HG02973 (cell line): ENCODE measurements at regions not wholly inside any gene's neighbourhood (a gene's known extent, or its start where the extent isn't known, plus 50 kb on each side); places are given as distances from the start of the nearest gene placed in this dataset.

Experiments used
- ATAC-seq: cut with Tn5 transposase; IDR thresholded peaks from one replicate; pipeline ENCODE4 v1.9.1; 2021; ENCODE audit warnings: moderate library complexity; ENCODE audit not compliant: unreplicated experiment

DNA sequence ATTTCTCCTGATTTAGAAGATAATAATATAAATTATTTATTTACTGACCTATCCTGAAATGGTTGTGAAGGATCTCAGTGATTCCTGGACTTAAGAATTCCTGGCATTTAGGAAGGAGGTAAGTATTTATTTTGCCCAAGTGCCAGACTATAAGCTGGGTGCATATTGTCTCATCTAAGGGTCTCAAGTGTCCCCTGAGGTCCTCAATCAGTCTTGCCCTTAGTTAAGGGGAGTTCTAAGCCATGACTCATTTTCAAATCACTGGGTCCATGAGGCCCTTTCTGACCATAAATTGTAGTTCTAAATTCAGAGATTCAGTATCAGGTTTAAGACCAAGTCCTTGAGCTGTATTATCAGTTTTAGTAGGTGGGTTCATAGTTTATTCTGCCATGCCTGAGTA, 251.6 kb upstream of the MEOX2 start:
- no peak for ATAC-seq

GRCh38 chr7:15937571-15937970, 251.1 kb upstream of the MEOX2 start:
- no peak for ATAC-seq

- no peak for ATAC-seq
Measured at GRCh38 chr7:15936991-15937390, 250.5 kb upstream of the MEOX2 start.

- ATAC-seq = no peak
Measured at GRCh38 chr7:15932318-15932717, 245.8 kb upstream of the MEOX2 start.

DNA sequence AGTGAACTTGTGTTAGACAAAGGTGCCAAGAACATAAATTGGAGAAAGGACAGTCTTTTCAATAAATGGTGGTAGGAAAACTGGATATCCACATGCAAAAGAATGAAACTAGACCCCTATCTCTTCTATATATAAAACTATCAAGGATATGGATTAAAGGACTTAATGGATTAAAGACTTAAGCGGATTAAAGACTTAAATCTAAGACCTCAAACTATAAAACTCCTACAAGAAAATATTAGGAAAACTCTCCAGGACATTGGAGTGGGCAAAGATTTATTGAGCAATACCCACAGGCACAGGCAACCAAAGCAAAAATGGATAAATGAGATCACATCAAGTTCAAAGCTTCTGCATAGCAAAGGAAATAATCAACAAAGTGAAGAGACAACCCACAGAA, 242.9 kb upstream of the MEOX2 start:
- no peak for ATAC-seq

DNA sequence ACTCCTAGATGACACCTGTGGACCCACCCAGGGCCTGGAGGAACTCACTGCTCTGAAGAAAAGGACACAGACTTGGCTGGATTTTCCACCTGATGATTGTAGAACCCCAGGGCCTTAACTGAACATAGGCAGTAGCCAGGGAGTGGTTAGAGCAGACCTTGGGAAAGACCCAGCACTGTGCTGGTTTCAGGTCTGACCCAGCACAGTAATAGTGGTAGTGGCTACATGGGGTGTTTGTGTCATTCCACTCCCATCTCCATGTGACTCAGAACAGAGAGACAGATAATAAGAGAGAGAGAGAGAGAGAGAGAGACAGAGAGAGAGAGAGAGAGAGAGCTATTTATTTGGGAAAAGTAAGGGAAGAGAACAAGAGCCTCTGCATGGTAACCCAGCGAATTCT, 239.1 kb upstream of the MEOX2 start:
- ATAC-seq = no peak

DNA sequence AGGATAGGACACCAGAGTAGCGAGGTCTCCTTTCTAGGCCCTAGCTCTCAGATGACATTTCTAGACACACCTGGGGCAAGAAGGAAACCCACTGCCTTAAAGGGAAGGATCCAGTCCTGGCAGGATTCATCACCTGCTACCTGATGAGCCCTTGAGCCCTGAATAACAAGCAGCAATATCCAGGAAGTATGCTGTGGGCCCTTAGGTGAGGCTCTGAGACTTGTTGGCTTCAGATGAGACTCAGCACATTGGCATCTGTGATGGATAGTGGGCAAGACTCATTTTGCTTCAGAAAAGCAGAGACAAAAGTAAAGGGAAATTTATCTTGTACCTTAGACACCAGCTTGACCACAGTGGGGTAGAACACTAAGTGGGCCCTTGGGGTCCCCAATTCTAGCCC, 238.4 kb upstream of the MEOX2 start:
- ATAC-seq = no peak

DNA sequence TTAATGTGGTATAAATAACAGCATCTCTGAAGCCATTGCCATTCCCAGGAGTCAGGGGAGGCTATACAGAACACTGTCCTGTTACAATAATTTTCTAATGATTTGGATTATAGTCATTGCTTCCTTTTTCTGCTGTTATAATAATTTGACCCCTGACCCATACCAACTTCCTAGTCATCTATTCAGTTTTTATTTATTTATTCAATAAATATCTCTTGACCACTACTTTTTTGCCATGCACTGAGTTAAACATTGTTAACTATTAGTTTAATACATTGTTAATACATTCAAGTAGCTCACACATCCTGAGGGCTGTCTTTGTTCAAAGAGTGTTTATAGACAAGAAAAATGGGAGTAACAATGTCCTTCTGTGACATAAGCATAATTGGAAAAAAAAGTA, 235.5 kb upstream of the MEOX2 start:
- no peak for ATAC-seq

- no peak for ATAC-seq
Measured at GRCh38 chr7:15921576-15921975, 235.1 kb upstream of the MEOX2 start.

- no peak for ATAC-seq
Measured at GRCh38 chr7:15920953-15921352, 234.5 kb upstream of the MEOX2 start.

GRCh38 chr7:15916681-15917380, 230.3 kb upstream of the MEOX2 start:
- no peak for ATAC-seq

GRCh38 chr7:15915686-15916293, 229.3 kb upstream of the MEOX2 start:
- ATAC-seq = no peak

DNA sequence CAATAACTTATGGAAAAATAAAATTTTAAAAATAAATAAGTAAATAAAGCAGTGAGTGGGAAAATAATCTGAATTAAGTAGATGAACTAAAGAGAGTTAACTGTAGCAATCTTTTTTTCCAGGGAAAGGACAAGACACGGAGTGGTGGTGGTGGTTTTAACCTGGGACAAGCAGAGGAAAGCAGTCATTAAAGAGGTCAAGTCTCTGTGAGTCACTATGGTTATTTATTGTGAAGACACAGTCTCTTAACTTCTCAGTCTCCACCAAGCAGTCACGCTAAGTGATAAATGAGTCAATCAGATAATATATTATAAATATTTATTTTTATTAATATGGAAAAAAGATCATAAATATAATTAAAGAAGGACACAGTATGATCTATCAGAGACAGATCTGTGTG, 228.1 kb upstream of the MEOX2 start:
- no peak for ATAC-seq

GRCh38 chr7:15906436-15906835, 220.0 kb upstream of the MEOX2 start:
- no peak for ATAC-seq

DNA sequence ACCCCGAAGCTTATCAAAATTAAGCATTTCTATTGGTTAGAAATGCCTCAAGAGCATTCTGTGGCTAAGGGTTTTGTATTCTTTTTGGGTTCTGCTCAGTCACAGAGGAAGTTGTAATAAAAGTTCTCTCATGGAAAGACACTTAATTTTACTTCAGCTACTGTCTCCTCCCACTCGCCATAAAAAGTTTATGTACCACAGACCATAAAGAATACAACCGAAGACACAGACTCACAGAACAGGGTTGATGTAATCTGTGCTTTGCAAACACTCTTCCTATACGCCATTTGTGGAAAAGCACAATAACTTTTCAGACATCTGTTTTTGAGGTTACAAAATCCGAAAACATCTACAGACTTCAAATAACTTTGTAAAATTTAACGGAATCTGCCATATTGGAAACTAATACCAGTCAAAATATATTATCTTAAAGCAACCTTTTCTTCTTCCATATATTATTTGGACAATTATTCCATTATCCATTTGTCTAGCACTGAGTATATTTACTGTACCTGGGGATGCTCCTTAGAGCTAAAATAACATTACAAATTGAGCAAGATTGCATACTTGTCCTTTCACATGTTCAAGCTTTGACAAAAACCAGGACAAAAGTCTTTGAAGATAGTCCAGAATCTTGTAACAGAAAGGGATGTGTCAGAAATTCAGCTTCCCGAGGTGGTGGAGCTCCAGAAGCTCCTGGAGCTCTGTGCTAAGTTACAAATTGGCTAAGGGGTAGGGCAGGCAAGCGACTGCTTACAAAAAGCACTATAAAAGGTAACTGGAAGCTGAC, 219.0 kb upstream of the MEOX2 start:
- ATAC-seq = no peak

DNA sequence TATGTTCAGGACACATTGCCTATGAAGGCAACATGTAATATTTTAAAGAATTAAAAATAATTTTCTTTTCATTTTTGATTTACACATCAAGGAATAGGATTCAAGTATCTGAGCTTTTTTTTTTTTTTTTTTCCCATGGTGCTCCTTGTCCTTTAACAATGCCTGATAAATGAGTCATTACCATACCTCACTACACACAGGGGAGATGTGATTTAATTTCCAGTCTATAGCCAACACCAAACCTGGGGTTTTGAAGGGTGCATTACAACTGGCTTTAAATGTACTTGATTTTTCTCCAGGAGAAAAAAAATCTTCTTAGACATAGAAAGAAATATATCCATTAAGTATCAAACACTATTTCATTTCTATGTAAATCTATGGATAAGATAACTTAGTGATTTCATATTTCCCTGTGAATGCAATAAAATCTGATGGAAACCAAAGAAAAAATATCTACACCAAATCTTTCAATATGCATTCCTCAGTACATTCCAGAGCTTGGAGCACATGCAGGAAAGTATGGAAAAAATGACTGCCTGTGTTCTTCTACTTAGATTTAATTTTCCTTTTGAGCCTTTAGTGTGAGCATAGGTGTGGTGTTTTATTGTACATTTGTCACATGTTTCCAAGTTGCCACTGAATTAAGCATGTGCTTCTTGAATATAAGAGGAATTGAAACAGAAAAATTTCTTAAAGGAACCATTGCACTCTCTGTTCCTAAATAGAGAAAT, 204.8 kb upstream of the MEOX2 start:
- no peak for ATAC-seq

DNA sequence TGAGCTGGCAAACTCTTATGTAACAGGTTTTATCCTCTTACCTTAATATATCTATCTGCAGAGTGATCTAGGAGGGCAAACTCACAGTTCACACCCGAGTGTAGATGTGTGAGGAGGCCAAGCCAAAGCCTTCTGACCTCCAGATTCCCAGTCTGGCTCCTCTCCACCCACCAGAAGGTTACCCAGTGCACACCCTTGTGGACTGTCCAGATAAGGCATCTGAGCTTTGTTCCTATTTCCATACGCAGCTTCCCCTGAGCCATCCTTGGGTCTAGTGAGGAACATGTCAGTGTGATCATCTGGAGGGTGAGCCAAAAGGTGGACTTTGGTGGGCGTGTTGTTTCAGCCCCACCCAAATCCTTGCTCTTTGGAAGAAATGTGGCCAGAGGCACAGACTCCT, 203.0 kb upstream of the MEOX2 start:
- no peak for ATAC-seq

GRCh38 chr7:15888090-15888489, 201.6 kb upstream of the MEOX2 start:
- no peak for ATAC-seq

DNA sequence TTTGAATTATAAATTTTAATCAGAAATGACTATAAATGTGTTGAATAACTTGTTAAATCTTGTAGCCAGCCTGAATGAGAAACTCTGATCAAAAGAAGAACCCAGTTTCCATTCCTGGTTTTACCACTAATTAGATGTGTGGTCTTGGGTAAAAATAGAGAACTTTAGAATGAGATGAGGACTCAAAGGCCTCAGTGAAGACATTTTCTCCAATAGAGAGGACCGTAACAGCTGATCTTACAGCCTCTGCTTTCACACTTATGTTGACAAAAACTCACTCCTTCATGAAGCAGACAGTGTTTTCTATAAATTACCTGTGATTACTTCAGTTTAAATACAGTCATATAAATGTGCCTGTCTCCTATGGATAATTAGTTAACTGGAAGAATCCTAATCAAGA, 200.1 kb upstream of the MEOX2 start:
- ATAC-seq = no peak

DNA sequence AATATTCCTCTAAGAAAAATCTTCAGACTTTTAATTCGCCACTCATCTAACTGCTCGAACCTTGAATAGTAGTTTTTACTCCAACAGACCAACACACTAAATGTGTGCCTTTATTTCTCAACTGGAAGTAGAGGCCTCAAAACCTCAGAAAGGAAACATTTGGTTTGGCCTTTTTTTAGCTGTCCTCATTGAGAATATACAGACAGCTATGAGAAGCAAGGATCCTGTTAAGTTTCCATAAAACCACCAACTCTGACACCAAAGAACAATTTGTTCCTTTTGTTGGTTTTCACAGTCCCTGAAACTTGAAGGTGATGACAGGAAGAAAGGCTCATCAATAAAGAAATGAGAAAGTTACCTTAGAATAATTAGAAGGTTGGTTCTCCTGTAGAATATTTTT, 199.2 kb upstream of the MEOX2 start:
- ATAC-seq = no peak

DNA sequence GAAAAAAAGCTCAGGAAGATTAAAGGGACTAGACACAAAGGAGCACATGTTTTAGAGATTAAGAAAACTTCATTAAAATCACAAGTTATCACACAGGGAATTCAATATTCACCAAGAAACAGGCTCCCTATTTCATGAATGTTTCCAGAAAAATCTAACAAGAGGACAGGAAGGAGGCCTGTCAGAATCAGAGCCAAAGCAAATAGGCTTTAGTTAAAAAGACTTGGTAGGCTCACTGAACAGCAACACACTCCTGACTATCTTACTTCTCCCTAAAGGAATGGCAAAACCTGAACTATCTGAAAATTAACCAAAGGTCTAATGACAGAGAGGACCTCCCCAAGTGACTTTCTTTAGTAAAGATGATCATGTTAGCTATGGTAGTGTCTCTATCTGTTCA, 188.3 kb upstream of the MEOX2 start:
- ATAC-seq = no peak

DNA sequence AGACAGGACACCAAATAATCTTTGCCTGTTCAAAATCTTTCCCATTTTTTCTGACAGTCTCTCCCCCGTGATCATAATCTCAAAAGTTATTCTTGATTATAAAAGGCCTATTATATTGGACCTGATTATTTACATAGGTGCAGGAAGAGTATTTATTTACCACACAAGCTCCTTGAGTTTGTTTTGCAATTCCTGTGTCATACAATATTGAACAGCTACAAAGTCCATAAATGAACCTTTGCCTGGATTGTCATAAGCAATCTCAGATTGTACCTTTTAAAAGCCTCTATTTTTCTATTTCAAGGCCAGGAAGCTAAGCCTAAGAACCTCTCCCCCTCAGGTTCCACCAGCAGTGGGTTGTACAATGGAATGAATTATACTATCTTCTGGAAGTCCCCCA, 183.9 kb upstream of the MEOX2 start:
- ATAC-seq = no peak
